ENCODE measurements at regions not wholly inside any gene's neighbourhood (a gene's known extent, or its start where the extent isn't known, plus 50 kb on each side); places are given as distances from the start of the nearest gene placed in this dataset.

- no peak for TF ChIP-seq CTCF (IDR thresholded peaks at IDR 0.05; ENCODE audit: low read depth, low read length, poor library complexity, severe bottlenecking)
- no peak for TF ChIP-seq EZH2phosphoT487 (IDR thresholded peaks at IDR 0.05; ENCODE audit: borderline replicate concordance, low read length)
Observed at GRCh38 chr4:22921936-22922335, 229.2 kb downstream of the GBA3 start.
